HEK293T (cell line): ENCODE measurements at regions not wholly inside any gene's neighbourhood (a gene's known extent, or its start where the extent isn't known, plus 50 kb on each side); places are given as distances from the start of the nearest gene placed in this dataset.
"Not testable (repeated sequence)": the region's sequence is repeated elsewhere in the genome, so short reads cannot be mapped to it uniquely, and the experiment has no call there.

Experiments
- ELF4 ChIP-seq: fragments of 450-650 bp; IDR thresholded peaks from 2 replicates; pipeline ENCODE4 v1.6.1; 2017; ENCODE audit warnings: antibody characterized with exemption
- HDGF ChIP-seq: fragments of 450-650 bp; IDR thresholded peaks from 2 replicates; pipeline ENCODE4 v1.6.1; 2017; ENCODE audit warnings: antibody characterized with exemption, borderline replicate concordance
- NFRKB ChIP-seq: fragments of 450-650 bp; IDR thresholded peaks from 2 replicates; pipeline ENCODE4 v1.6.1; 2016; ENCODE audit warnings: mild to moderate bottlenecking, moderate library complexity
- SP1 ChIP-seq: fragments of 450-650 bp; IDR thresholded peaks from 2 replicates; pipeline ENCODE4 v1.6.1; 2017
- ZNF384 ChIP-seq: fragments of 450-650 bp; IDR thresholded peaks from 2 replicates; pipeline ENCODE4 v1.6.1; 2016

GRCh38 chr6:115502432-115502831 lies 558.3 kb downstream of the FRK start:
- TF ChIP-seq SP1, NFRKB, ELF4, ZNF384, HDGF: not testable (repeated sequence)
